ENCODE measurements at regions not wholly inside any gene's neighbourhood (a gene's known extent, or its start where the extent isn't known, plus 50 kb on each side); places are given as distances from the start of the nearest gene placed in this dataset.

- H3K4me3 ChIP-seq (ENCODE audit: low read length), result no peak overlapping the region
- CTCF ChIA-PET, result no interaction called here
- no peak for TF ChIP-seq CTCF (IDR thresholded peaks at IDR 0.05)
Observed at GRCh38 chr12:77315407-77315806, 250.0 kb upstream of the E2F7 start.

GRCh38 chr12:77314378-77315052 lies 249.1 kb upstream of the E2F7 start:
- intact Hi-C loops (cut with DNase I, micrococcal nuclease), result no loop called here

More at GRCh38 chr12:77315407-77315806, 250.0 kb upstream of the E2F7 start:
- H3K4me1 Mint-ChIP-seq (ENCODE audit: low read depth), result no peaks in the 10 kb centered on the region
- no peaks in the 10 kb centered on the region for H3K27me3 ChIP-seq (ENCODE audit: control insufficient read depth in 1 of 2, insufficient read depth in 2 of 2, low read length in 2 of 2)
- H3K9me3 Mint-ChIP-seq, result no peaks in the 10 kb centered on the region
- no peaks in the 10 kb centered on the region for H3K36me3 ChIP-seq (ENCODE audit: insufficient read depth, low read length)
- H3K27me3 Mint-ChIP-seq, result no peaks in the 10 kb centered on the region
- no peaks in the 10 kb centered on the region for H3K4me1 ChIP-seq (ENCODE audit: insufficient read depth, low read length)
- DNase-seq, result no peak
- H3K27ac ChIP-seq (ENCODE audit: low read depth in 1 of 2, low read length in 2 of 2), result no peak overlapping the region
- POLR2A ChIA-PET, result no interaction called here
- no peak overlapping the region for H3K4me3 Mint-ChIP-seq
- ATAC-seq (ENCODE audit: poor library complexity), result no peak
- no peak overlapping the region for H3K27ac Mint-ChIP-seq
- intact Hi-C loops (cut with DNase I, micrococcal nuclease), result no loop called here
- no peaks in the 10 kb centered on the region for H3K36me3 Mint-ChIP-seq (ENCODE audit: low read depth)
- peaks cover 0 to 7% of the 10 kb centered on the region in 2 experiments for H3K9me3 ChIP-seq (ENCODE audit: control insufficient read depth in 1 of 2, insufficient read depth in 1 of 2, low read length in 2 of 2)

GRCh38 chr12:77308056-77308455 lies 242.7 kb upstream of the E2F7 start:
- no peaks in the 10 kb centered on the region for H3K4me1 Mint-ChIP-seq (ENCODE audit: low read depth)
- ATAC-seq (ENCODE audit: poor library complexity) (no peak), DNase-seq (no peak)
- Histone ChIP-seq H3K27ac (ENCODE audit: low read depth in 1 of 2, low read length in 2 of 2) (no peak overlapping the region), H3K4me3 (ENCODE audit: low read length) (no peak overlapping the region), H3K27me3 (ENCODE audit: control insufficient read depth in 1 of 2, insufficient read depth in 2 of 2, low read length in 2 of 2) (no peaks in the 10 kb centered on the region), H3K4me1 (ENCODE audit: insufficient read depth, low read length) (no peaks in the 10 kb centered on the region), H3K36me3 (ENCODE audit: insufficient read depth, low read length) (no peaks in the 10 kb centered on the region), H3K9me3 (ENCODE audit: control insufficient read depth in 1 of 2, insufficient read depth in 1 of 2, low read length in 2 of 2) (no peaks in the 10 kb centered on the region)
- no peaks in the 10 kb centered on the region for H3K36me3 Mint-ChIP-seq (ENCODE audit: low read depth)
- no peak overlapping the region for H3K4me3 Mint-ChIP-seq
- CTCF ChIA-PET, result no interaction called here
- H3K27me3 Mint-ChIP-seq, result no peaks in the 10 kb centered on the region
- H3K9me3 Mint-ChIP-seq, result no peaks in the 10 kb centered on the region
- H3K27ac Mint-ChIP-seq, result no peak overlapping the region
- POLR2A ChIA-PET, result no interaction called here
- intact Hi-C loops (cut with DNase I, micrococcal nuclease), result no loop called here
- no peak for TF ChIP-seq CTCF (IDR thresholded peaks at IDR 0.05)

More at GRCh38 chr12:77314378-77315052, 249.1 kb upstream of the E2F7 start:
- H3K27me3 Mint-ChIP-seq, result no peaks in the 10 kb centered on the region
- H3K4me3 Mint-ChIP-seq, result no peak overlapping the region
- H3K4me3 ChIP-seq (ENCODE audit: low read length), result no peak overlapping the region
- no peaks in the 10 kb centered on the region for H3K27me3 ChIP-seq (ENCODE audit: control insufficient read depth in 1 of 2, insufficient read depth in 2 of 2, low read length in 2 of 2)
- H3K4me1 ChIP-seq (ENCODE audit: insufficient read depth, low read length), result no peaks in the 10 kb centered on the region
- ATAC-seq (ENCODE audit: poor library complexity), result no peak
- no peak for DNase-seq
- ChIA-PET CTCF (no interaction called here), POLR2A (no interaction called here)
- H3K36me3 ChIP-seq (ENCODE audit: insufficient read depth, low read length), result no peaks in the 10 kb centered on the region
- peaks cover 0 to under 1% of the 10 kb centered on the region in 2 experiments for H3K9me3 ChIP-seq (ENCODE audit: control insufficient read depth in 1 of 2, insufficient read depth in 1 of 2, low read length in 2 of 2)
- no peaks in the 10 kb centered on the region for H3K9me3 Mint-ChIP-seq
- no peak overlapping the region for H3K27ac ChIP-seq (ENCODE audit: low read depth in 1 of 2, low read length in 2 of 2)
- H3K36me3 Mint-ChIP-seq (ENCODE audit: low read depth), result no peaks in the 10 kb centered on the region
- no peak for TF ChIP-seq CTCF (IDR thresholded peaks at IDR 0.05)
- H3K4me1 Mint-ChIP-seq (ENCODE audit: low read depth), result no peaks in the 10 kb centered on the region
- no peak overlapping the region for H3K27ac Mint-ChIP-seq

Measured in CD4-positive, alpha-beta T cell (primary cell).